SK-N-SH (cell line): ENCODE measurements at regions not wholly inside any gene's neighbourhood (a gene's known extent, or its start where the extent isn't known, plus 50 kb on each side); places are given as distances from the start of the nearest gene placed in this dataset.

Source experiments
- CTCF ChIA-PET: fragments of 300-600, 350-600 bp; formaldehyde crosslinking; extraction: SDS; loops from one replicate; lab custom pipeline; 2021; lab: Yijun Ruan, JAX
- POLR2A ChIA-PET: fragments of 350-600 bp; sonication (Branson Sonifier 250); formaldehyde crosslinking; extraction: SDS; loops from one replicate; lab custom pipeline; 2020; ENCODE audit warnings: antibody characterized with exemption, inconsistent platforms; lab: Yijun Ruan, JAX
- DNase-seq: peaks from one replicate; pipeline ENCODE4 v3.0.0; 2012
- H2AFZ ChIP-seq: fragments of 200-600 bp; sonication (generic); 2 replicates; pipeline ENCODE4 v1.8.1; 2016; ENCODE audit warnings: antibody characterized with exemption, mild to moderate bottlenecking, low read depth
- H3F3A ChIP-seq: fragments of 200-600 bp; sonication (generic); replicated peaks from 2 replicates; pipeline ENCODE3; 2016; ENCODE audit warnings: antibody characterized with exemption, mild to moderate bottlenecking; ENCODE audit not compliant: insufficient read depth
- H3K27ac ChIP-seq, 2 experiments: fragments of 200-500 bp in 1 of 2; fragments of 200-600 bp in 1 of 2; sonication (Bioruptor generic) in 1 of 2; sonication (generic), shearing (Covaris generic) in 1 of 2; 2 replicates each; pipeline versions ENCODE4 v1.5.1 to v1.6.1; 2014 to 2016; ENCODE audit warnings: low read depth in 2 of 2, inconsistent platforms in 1 of 2, low read length in 1 of 2, mild to moderate bottlenecking in 1 of 2, mixed read lengths in 1 of 2
- H3K27me3 ChIP-seq: fragments of 200-600 bp; sonication (generic), shearing (Covaris generic); 2 replicates; pipeline ENCODE4 v1.6.1; 2016; ENCODE audit warnings: mixed run types; ENCODE audit not compliant: insufficient read depth
- H3K36me3 ChIP-seq, 2 experiments: fragments of 200-500 bp in 1 of 2; fragments of 200-600 bp in 1 of 2; sonication (Bioruptor generic) in 1 of 2; sonication (generic) in 1 of 2; replicated peaks in 1 of 2; 2 replicates each; pipeline versions ENCODE3 to v1.5.1; 2014 to 2016; ENCODE audit warnings: low read length in 1 of 2, mild to moderate bottlenecking in 1 of 2; ENCODE audit not compliant: insufficient read depth in 2 of 2, control insufficient read depth in 1 of 2
- H3K4me1 ChIP-seq, 2 experiments: fragments of 200-500 bp in 1 of 2; fragments of 200-600 bp in 1 of 2; sonication (Bioruptor generic) in 1 of 2; sonication (generic), shearing (Covaris generic) in 1 of 2; 2 replicates each; pipeline versions ENCODE4 v1.5.1 to v1.6.1; 2014 to 2016; ENCODE audit warnings: low read depth in 1 of 2, low read length in 1 of 2, mixed run types in 1 of 2; ENCODE audit not compliant: insufficient read depth in 2 of 2, control insufficient read depth in 1 of 2
- H3K4me2 ChIP-seq: fragments of 200-600 bp; sonication (generic), shearing (Covaris generic); 2 replicates; pipeline ENCODE4 v1.6.1; 2017; ENCODE audit warnings: mixed run types
- H3K4me3 ChIP-seq, 2 experiments: fragments of 200-500 bp in 1 of 2; fragments of 200-600 bp in 1 of 2; sonication (Bioruptor generic) in 1 of 2; sonication (generic), shearing (Covaris generic) in 1 of 2; 2 replicates each; pipeline versions ENCODE4 v1.5.1 to v1.8.1; 2014 to 2016; ENCODE audit warnings: low read depth in 2 of 2, inconsistent platforms in 1 of 2, low read length in 1 of 2, mild to moderate bottlenecking in 1 of 2, mixed read lengths in 1 of 2, moderate library complexity in 1 of 2
- H3K79me2 ChIP-seq: fragments of 200-600 bp; sonication (generic); 2 replicates; pipeline ENCODE4 v1.8.1; 2017; ENCODE audit warnings: mild to moderate bottlenecking; ENCODE audit not compliant: insufficient read depth
- H3K9ac ChIP-seq: fragments of 200-600 bp; sonication (generic); 2 replicates; pipeline ENCODE4 v1.6.1; 2017; ENCODE audit warnings: mixed run types
- H3K9me2 ChIP-seq: fragments of 200-600 bp; sonication (generic); 2 replicates; pipeline ENCODE4 v1.6.1; 2017; ENCODE audit warnings: mixed run types
- H3K9me3 ChIP-seq: fragments of 200-600 bp; sonication (generic); 2 replicates; pipeline ENCODE4 v1.6.1; 2017; ENCODE audit warnings: mixed run types, mild to moderate bottlenecking, moderate library complexity
- H4K20me1 ChIP-seq: fragments of 200-600 bp; sonication (generic); 2 replicates; pipeline ENCODE4 v1.6.1; 2017; ENCODE audit warnings: mild to moderate bottlenecking, mixed run types; ENCODE audit not compliant: insufficient read depth
- EP300 ChIP-seq, 2 experiments: IDR thresholded peaks; 2 replicates each; pipeline versions ENCODE4 v1.4.0 to v1.6.1; 2012; ENCODE audit warnings: borderline replicate concordance in 1 of 2, low read depth in 1 of 2, low read length in 1 of 2
- EZH2phosphoT487 ChIP-seq: fragments of 200-600 bp; sonication (generic); IDR thresholded peaks from 2 replicates; pipeline ENCODE4 v1.6.1; 2017; ENCODE audit warnings: low read depth, mixed run types, mild to moderate bottlenecking, antibody characterized with exemption, moderate library complexity, borderline replicate concordance
- FOXJ3 ChIP-seq: sonication (generic); formaldehyde crosslinking; IDR thresholded peaks from 2 replicates; pipeline ENCODE4 v1.5.1; 2020; ENCODE audit warnings: mild to moderate bottlenecking, missing genetic modification reagents
- GABPA ChIP-seq: IDR thresholded peaks from 2 replicates; pipeline ENCODE4 v1.4.0; 2012; ENCODE audit warnings: low read depth, mild to moderate bottlenecking
- MEF2A ChIP-seq: IDR thresholded peaks from 2 replicates; pipeline ENCODE4 v1.4.0; 2012; ENCODE audit warnings: low read depth, borderline replicate concordance
- MXI1 ChIP-seq: IDR thresholded peaks from 2 replicates; pipeline ENCODE4 v1.6.1; 2012; ENCODE audit warnings: mild to moderate bottlenecking, low read depth, low read length, improper control_type of control experiment
- POLR2AphosphoS5 ChIP-seq: IDR thresholded peaks from 2 replicates; pipeline ENCODE4 v1.6.1; 2012; ENCODE audit warnings: low read depth, low read length
- TAF1 ChIP-seq: IDR thresholded peaks from 2 replicates; pipeline ENCODE4 v1.6.1; 2012; ENCODE audit warnings: low read depth, mild to moderate bottlenecking, low read length, moderate library complexity, borderline replicate concordance
- WGBS: methylation state at CpG from one replicate; pipeline ENCODE4 v1.1.6; 2017; ENCODE audit warnings: low lambda C conversion rate; 5-methylcytosine and 5-hydroxymethylcytosine counted together
- TF ChIP-seq, protein P1 (sequence below): IDR thresholded peaks from 2 replicates; pipeline ENCODE4 v1.4.0; 2012; ENCODE audit warnings: low read depth, borderline replicate concordance
- TF ChIP-seq, protein P2 (sequence below): fragments of 200-600 bp; sonication (generic); IDR thresholded peaks from 2 replicates; pipeline ENCODE4 v1.6.1; 2017; ENCODE audit warnings: antibody characterized with exemption, mild to moderate bottlenecking, moderate library complexity
- TF ChIP-seq, protein P3 (sequence below): IDR thresholded peaks from 2 replicates; pipeline ENCODE4 v1.4.0; 2012; ENCODE audit warnings: low read depth, borderline replicate concordance

DNA sequence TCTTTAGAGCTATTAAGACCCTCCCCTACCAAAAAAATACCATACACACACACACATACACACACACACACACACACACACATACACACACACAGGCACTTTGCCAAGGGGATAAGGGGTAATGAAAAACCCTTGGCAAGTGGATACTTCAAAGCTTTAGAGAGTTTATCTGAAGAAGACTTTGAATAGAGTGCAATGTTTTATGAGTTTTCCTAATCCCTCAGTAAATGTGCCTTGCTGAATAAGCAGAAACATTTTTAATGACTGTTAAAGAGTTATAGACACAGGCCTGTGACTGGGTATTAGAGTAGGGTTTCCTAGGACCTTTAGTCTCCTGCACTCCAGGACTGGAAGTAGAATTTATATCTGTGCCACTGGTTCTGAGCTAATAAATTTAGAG, 75.5 kb upstream of the CTAGE1 start (continued):
- TF ChIP-seq EZH2phosphoT487 (no peak), MEF2A (no peak)

DNA sequence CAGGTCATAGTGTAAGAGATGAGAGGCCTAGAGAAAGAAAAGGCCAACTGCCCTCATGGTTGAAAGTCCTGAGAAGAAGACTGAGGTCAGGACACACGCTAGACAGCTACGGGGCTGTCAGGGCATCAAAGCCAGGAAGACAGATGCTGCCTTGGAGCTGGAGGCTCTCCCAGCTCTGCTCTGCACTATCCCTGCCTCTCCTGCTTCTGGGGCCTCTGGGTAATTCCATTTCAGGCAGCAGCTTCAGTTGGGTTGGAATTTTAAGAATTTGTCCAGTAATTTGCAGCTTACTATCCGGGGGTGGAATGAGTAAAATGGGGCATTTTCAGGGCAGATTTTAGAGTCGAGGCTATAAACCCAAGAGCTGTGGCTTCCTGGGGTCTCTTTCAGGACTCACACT, 76.2 kb upstream of the CTAGE1 start:
- DNase-seq: no peak
- no peaks in the 10 kb centered on the region for H3K9me2 ChIP-seq
- CTCF ChIA-PET: no interaction called here
- no peak overlapping the region for H3K4me3 ChIP-seq
- no peaks in the 10 kb centered on the region for H3K9me3 ChIP-seq
- H2AFZ ChIP-seq: no peak overlapping the region
- H3K27me3 ChIP-seq: no peaks in the 10 kb centered on the region
- H3K4me1 ChIP-seq: no peaks in the 10 kb centered on the region
- no peak overlapping the region for H3K9ac ChIP-seq
- H3K79me2 ChIP-seq: no peaks in the 10 kb centered on the region
- H3K36me3 ChIP-seq: no peaks in the 10 kb centered on the region
- H4K20me1 ChIP-seq: no peaks in the 10 kb centered on the region
- H3K4me2 ChIP-seq: no peak overlapping the region
- no peak for TF ChIP-seq FOXJ3 (CRISPR knock-in tag)
- no peak for TF ChIP-seq GABPA
- H3F3A ChIP-seq: no peaks in the 10 kb centered on the region
- no peak overlapping the region for H3K27ac ChIP-seq
- WGBS: 12% methylated on average over 4 of the region's 4 CpGs
- POLR2A ChIA-PET: no interaction called here

DNA sequence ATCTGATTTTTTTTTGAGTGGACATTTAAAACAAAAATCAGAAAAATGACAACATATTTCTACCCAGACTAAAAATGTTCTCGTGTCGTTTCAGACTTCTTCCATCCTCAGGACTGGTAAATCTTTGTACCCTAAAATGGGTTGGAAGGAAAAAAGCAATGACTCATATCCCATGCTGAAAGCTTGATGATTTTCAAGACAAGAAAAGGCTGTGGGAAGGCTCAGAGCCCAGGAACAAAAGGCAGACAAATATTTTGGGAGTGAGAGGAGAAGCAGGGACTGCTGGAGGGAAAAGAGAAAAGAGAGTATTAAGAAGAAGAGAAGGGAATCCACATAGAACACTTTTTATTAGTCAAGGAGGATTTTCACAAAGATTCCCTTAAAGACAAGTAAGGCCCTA, 77.1 kb upstream of the CTAGE1 start:
- Histone ChIP-seq H3F3A (no peaks in the 10 kb centered on the region), H3K9me2 (no peaks in the 10 kb centered on the region), H3K27me3 (no peaks in the 10 kb centered on the region), H2AFZ (no peak overlapping the region), H3K79me2 (no peaks in the 10 kb centered on the region), H3K36me3 (no peaks in the 10 kb centered on the region), H3K4me3 (no peak overlapping the region), H4K20me1 (no peaks in the 10 kb centered on the region), H3K27ac (no peak overlapping the region), H3K4me1 (no peaks in the 10 kb centered on the region), H3K9me3 (no peaks in the 10 kb centered on the region), H3K4me2 (no peak overlapping the region), H3K9ac (no peak overlapping the region)
- CTCF ChIA-PET: no interaction called here
- POLR2A ChIA-PET: no interaction called here
- TF ChIP-seq EP300 (IDR thresholded peaks at IDR 0.05; ENCODE audit: borderline replicate concordance in 1 of 2, low read depth in 1 of 2, low read length in 1 of 2): no peak
- no peak for TF ChIP-seq EZH2phosphoT487
- TF ChIP-seq, protein P1, sequence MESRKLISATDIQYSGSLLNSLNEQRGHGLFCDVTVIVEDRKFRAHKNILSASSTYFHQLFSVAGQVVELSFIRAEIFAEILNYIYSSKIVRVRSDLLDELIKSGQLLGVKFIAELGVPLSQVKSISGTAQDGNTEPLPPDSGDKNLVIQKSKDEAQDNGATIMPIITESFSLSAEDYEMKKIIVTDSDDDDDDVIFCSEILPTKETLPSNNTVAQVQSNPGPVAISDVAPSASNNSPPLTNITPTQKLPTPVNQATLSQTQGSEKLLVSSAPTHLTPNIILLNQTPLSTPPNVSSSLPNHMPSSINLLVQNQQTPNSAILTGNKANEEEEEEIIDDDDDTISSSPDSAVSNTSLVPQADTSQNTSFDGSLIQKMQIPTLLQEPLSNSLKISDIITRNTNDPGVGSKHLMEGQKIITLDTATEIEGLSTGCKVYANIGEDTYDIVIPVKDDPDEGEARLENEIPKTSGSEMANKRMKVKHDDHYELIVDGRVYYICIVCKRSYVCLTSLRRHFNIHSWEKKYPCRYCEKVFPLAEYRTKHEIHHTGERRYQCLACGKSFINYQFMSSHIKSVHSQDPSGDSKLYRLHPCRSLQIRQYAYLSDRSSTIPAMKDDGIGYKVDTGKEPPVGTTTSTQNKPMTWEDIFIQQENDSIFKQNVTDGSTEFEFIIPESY: no peak
- no peak for TF ChIP-seq TAF1
- TF ChIP-seq, protein P2, sequence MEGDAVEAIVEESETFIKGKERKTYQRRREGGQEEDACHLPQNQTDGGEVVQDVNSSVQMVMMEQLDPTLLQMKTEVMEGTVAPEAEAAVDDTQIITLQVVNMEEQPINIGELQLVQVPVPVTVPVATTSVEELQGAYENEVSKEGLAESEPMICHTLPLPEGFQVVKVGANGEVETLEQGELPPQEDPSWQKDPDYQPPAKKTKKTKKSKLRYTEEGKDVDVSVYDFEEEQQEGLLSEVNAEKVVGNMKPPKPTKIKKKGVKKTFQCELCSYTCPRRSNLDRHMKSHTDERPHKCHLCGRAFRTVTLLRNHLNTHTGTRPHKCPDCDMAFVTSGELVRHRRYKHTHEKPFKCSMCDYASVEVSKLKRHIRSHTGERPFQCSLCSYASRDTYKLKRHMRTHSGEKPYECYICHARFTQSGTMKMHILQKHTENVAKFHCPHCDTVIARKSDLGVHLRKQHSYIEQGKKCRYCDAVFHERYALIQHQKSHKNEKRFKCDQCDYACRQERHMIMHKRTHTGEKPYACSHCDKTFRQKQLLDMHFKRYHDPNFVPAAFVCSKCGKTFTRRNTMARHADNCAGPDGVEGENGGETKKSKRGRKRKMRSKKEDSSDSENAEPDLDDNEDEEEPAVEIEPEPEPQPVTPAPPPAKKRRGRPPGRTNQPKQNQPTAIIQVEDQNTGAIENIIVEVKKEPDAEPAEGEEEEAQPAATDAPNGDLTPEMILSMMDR: no peak
- TF ChIP-seq MXI1: no peak
- TF ChIP-seq, protein P3, sequence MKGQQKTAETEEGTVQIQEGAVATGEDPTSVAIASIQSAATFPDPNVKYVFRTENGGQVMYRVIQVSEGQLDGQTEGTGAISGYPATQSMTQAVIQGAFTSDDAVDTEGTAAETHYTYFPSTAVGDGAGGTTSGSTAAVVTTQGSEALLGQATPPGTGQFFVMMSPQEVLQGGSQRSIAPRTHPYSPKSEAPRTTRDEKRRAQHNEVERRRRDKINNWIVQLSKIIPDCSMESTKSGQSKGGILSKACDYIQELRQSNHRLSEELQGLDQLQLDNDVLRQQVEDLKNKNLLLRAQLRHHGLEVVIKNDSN: no peak
- TF ChIP-seq GABPA: no peak
- no peak for TF ChIP-seq POLR2AphosphoS5
- 7% methylated on average over 2 of the region's 2 CpGs for WGBS
- no peak for DNase-seq
